Ascending aorta (tissue), 2 donors: ENCODE measurements at regions not wholly inside any gene's neighbourhood (a gene's known extent, or its start where the extent isn't known, plus 50 kb on each side); places are given as distances from the start of the nearest gene placed in this dataset.

Experiments used
- DNase-seq, 2 donors: peaks; one replicate each; pipeline ENCODE4 v3.0.0-alpha.2; 2019; ENCODE audit warnings: low spot score in 2 of 2
- H3K27ac ChIP-seq, 2 donors: fragments of 200-600 bp; sonication (generic); one replicate each; pipeline ENCODE4 v1.5.1; 2016 to 2017; ENCODE audit warnings: mild to moderate bottlenecking in 1 of 2
- H3K27me3 ChIP-seq: fragments of 200-600 bp; sonication (generic); one replicate; pipeline ENCODE4 v1.5.1; 2017
- H3K36me3 ChIP-seq, 2 donors: fragments of 200-600 bp; sonication (generic); one replicate each; pipeline ENCODE4 v1.5.1; 2016
- H3K4me1 ChIP-seq, 2 donors: fragments of 200-600 bp; sonication (generic); one replicate each; pipeline ENCODE4 v1.5.1; 2016 to 2017; ENCODE audit warnings: mild to moderate bottlenecking in 1 of 2
- H3K4me3 ChIP-seq, 2 donors: fragments of 200-600 bp; sonication (generic); one replicate each; pipeline ENCODE4 v1.5.1; 2016 to 2017; ENCODE audit warnings: mild to moderate bottlenecking in 1 of 2
- H3K9me3 ChIP-seq, 2 donors: fragments of 200-600 bp; sonication (generic); one replicate each; pipeline ENCODE4 v1.5.1; 2016
- CTCF ChIP-seq, 3 experiments: fragments of 200-600 bp in 2 of 3; fragments of 450-650 bp in 1 of 3; sonication (generic) in 2 of 3; IDR thresholded peaks; one replicate each; pipeline ENCODE4 v1.5.1; 2016 to 2019; ENCODE audit warnings: antibody characterized with exemption in 3 of 3, mild to moderate bottlenecking in 1 of 3, moderate library complexity in 1 of 3
- intact Hi-C: fragments of 100-400 bp; cut with DNase I; formaldehyde crosslinking; loops from one replicate; pipeline ENCODE4 v1.15.1; 2023

GRCh38 chr2:238971318-238972145, 123.6 kb downstream of the TWIST2 start:
- DNase-seq = no peak
- H3K27ac ChIP-seq = no peak overlapping the region
- no peak for TF ChIP-seq CTCF (IDR thresholded peaks at IDR 0.05)
- H3K4me3 ChIP-seq = no peak overlapping the region
- H3K4me1 ChIP-seq = no peaks in the 10 kb centered on the region
- intact Hi-C loops = loop anchor here (5.0 kb wide), 2 partner anchors 249 to 599 kb away; no protein-coding TSS in a partner anchor
- H3K27me3 ChIP-seq = no peaks in the 10 kb centered on the region
- H3K9me3 ChIP-seq = peaks cover 0 to 11% of the 10 kb centered on the region in 2 donors
- H3K36me3 ChIP-seq = no peaks in the 10 kb centered on the region

GRCh38 chr2:238972146-238972445, 124.2 kb downstream of the TWIST2 start:
- DNase-seq = no peak
- Histone ChIP-seq H3K9me3 (peaks cover 0 to 11% of the 10 kb centered on the region in 2 donors), H3K4me3 (no peak overlapping the region), H3K27me3 (no peaks in the 10 kb centered on the region), H3K4me1 (no peaks in the 10 kb centered on the region), H3K36me3 (no peaks in the 10 kb centered on the region), H3K27ac (no peak overlapping the region)
- intact Hi-C loops = loop anchor here (5.0 kb wide), 2 partner anchors 250 to 600 kb away; no protein-coding TSS in a partner anchor
- no peak for TF ChIP-seq CTCF (IDR thresholded peaks at IDR 0.05)

- TF ChIP-seq CTCF (IDR thresholded peaks at IDR 0.05) = no peak
- no peaks in the 10 kb centered on the region for H3K4me1 ChIP-seq
- intact Hi-C loops = loop anchor here (5.0 kb wide), 2 partner anchors 251 to 601 kb away; no protein-coding TSS in a partner anchor
- H3K4me3 ChIP-seq = no peak overlapping the region
- no peak for DNase-seq
- H3K36me3 ChIP-seq = no peaks in the 10 kb centered on the region
- no peak overlapping the region for H3K27ac ChIP-seq
- H3K9me3 ChIP-seq = peaks cover 0 to 11% of the 10 kb centered on the region in 2 donors
- no peaks in the 10 kb centered on the region for H3K27me3 ChIP-seq
Observed at GRCh38 chr2:238973038-238973739, 125.3 kb downstream of the TWIST2 start.

- DNase-seq = no peak
- H3K27ac ChIP-seq = no peak overlapping the region
- intact Hi-C loops = loop anchor here (5.0 kb wide), 2 partner anchors 252 to 602 kb away; no protein-coding TSS in a partner anchor
- no peaks in the 10 kb centered on the region for H3K27me3 ChIP-seq
- no peak overlapping the region for H3K4me3 ChIP-seq
- H3K4me1 ChIP-seq = no peaks in the 10 kb centered on the region
- no peaks in the 10 kb centered on the region for H3K36me3 ChIP-seq
- H3K9me3 ChIP-seq = peaks cover 0 to 11% of the 10 kb centered on the region in 2 donors
- TF ChIP-seq CTCF (IDR thresholded peaks at IDR 0.05) = no peak
Observed at GRCh38 chr2:238974081-238974480, 126.2 kb downstream of the TWIST2 start.

- no peak overlapping the region for H3K4me3 ChIP-seq
- H3K4me1 ChIP-seq = no peaks in the 10 kb centered on the region
- peaks cover 0 to 11% of the 10 kb centered on the region in 2 donors for H3K9me3 ChIP-seq
- no peak for TF ChIP-seq CTCF (IDR thresholded peaks at IDR 0.05)
- intact Hi-C loops = loop anchor here (5.0 kb wide), 2 partner anchors 252 to 602 kb away; no protein-coding TSS in a partner anchor
- no peak overlapping the region for H3K27ac ChIP-seq
- no peak for DNase-seq
- no peaks in the 10 kb centered on the region for H3K27me3 ChIP-seq
- no peaks in the 10 kb centered on the region for H3K36me3 ChIP-seq
Observed at GRCh38 chr2:238974501-238975166, 126.7 kb downstream of the TWIST2 start.
